Ovary (tissue), 7 donors: ENCODE measurements at regions not wholly inside any gene's neighbourhood (a gene's known extent, or its start where the extent isn't known, plus 50 kb on each side); places are given as distances from the start of the nearest gene placed in this dataset.

ENCODE experiments used
- DNase-seq, 5 donors: peaks; one replicate each; pipeline ENCODE4 v3.0.0-alpha.2; 2019 to 2020
- H3K27ac ChIP-seq, 2 donors: fragments of 200-600 bp; one replicate each; pipeline versions ENCODE4 v1.5.1 to v1.8.0; 2019 to 2022
- H3K27me3 ChIP-seq: fragments of 200-600 bp; one replicate; pipeline ENCODE4 v1.8.0; 2022
- H3K36me3 ChIP-seq: fragments of 200-600 bp; sonication (generic); one replicate; pipeline ENCODE4 v1.5.1; 2019
- H3K4me1 ChIP-seq: one replicate; pipeline ENCODE4 v1.8.1; 2013; ENCODE audit warnings: mild to moderate bottlenecking, moderate library complexity; ENCODE audit not compliant: insufficient read depth
- H3K4me3 ChIP-seq: fragments of 200-600 bp; sonication (generic); one replicate; pipeline ENCODE4 v1.5.1; 2017
- H3K9me3 ChIP-seq, 2 donors: fragments of 200-600 bp in 1 of 2; sonication (generic) in 1 of 2; one replicate each; pipeline versions ENCODE4 v1.5.1 to v1.8.1; 2013 to 2019; ENCODE audit warnings: mild to moderate bottlenecking in 1 of 2, moderate library complexity in 1 of 2
- EP300 ChIP-seq: sonication (generic); formaldehyde crosslinking; IDR thresholded peaks from one replicate; pipeline ENCODE4 v1.6.1; 2017; ENCODE audit warnings: antibody characterized with exemption
- POLR2A ChIP-seq: fragments of 450-650 bp; IDR thresholded peaks from one replicate; pipeline ENCODE4 v1.6.1; 2017; ENCODE audit warnings: antibody characterized with exemption, mild to moderate bottlenecking, moderate library complexity
- WGBS, 3 donors: extraction: QIAGEN DNeasy Blood & Tissue Kit in 1 of 3; methylation state at CpG; one replicate each; pipeline versions ENCODE4 v1.1.5 to v1.1.7; 2013 to 2017; 5-methylcytosine and 5-hydroxymethylcytosine counted together
- intact Hi-C, 4 donors: fragments of 100-400 bp; cut with DNase I; formaldehyde crosslinking; loops; one replicate each; pipeline versions ENCODE4 v1.11.0 to v1.15.1; 2022 to 2023
- TF ChIP-seq, protein P1 (sequence below), 3 donors: fragments of 450-650 bp in 2 of 3; fragments of 200-600 bp in 1 of 3; IDR thresholded peaks; one replicate each; pipeline versions ENCODE4 v1.5.1 to v1.8.0; 2016 to 2022; ENCODE audit warnings: antibody characterized with exemption in 3 of 3, mild to moderate bottlenecking in 1 of 3
- donor health status: DM: no; HTN: no; CAD: no; lungs with moderate emphysema.
- donor health status: DM: no; HTN: no; CAD: no.
- donor health status: Bipolar disorder and iron deficiency.
- donor health status: DM: no; HTN: no; CAD: no.
- donor health status: DM: yes; HTN: yes; CAD: no.

DNA sequence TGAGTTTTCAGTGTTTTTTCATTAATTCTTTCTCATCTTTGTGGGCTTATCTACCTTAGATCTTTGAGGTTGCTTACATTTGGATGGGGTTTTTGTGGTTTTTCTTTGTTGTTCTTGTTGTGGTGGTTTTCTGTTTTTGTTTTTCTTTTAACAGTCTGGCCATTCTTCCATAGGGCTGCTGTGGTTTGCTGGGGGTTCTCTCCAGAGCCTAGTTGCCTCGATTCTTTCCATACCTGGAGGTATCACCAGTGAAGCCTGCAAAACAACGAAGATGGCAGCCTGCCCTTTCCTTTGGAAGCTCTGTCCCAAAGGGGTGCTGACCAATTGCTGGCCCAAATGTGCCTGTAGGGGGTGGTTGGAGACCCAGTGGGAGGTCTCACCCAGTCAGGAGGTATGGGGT lies 168.6 kb upstream of the CLNK start:
- H3K27me3 ChIP-seq: no peaks in the 10 kb centered on the region
- no peak overlapping the region for H3K4me3 ChIP-seq
- intact Hi-C loops: no loop called here
- no peak for DNase-seq
- 88 to 92% (median 91%) methylated on average over 2 of the region's 2 CpGs for WGBS, 3 donors
- H3K36me3 ChIP-seq: no peaks in the 10 kb centered on the region
- H3K9me3 ChIP-seq: no peaks in the 10 kb centered on the region
- H3K4me1 ChIP-seq: no peaks in the 10 kb centered on the region
- no peak for TF ChIP-seq POLR2A
- TF ChIP-seq, protein P1, sequence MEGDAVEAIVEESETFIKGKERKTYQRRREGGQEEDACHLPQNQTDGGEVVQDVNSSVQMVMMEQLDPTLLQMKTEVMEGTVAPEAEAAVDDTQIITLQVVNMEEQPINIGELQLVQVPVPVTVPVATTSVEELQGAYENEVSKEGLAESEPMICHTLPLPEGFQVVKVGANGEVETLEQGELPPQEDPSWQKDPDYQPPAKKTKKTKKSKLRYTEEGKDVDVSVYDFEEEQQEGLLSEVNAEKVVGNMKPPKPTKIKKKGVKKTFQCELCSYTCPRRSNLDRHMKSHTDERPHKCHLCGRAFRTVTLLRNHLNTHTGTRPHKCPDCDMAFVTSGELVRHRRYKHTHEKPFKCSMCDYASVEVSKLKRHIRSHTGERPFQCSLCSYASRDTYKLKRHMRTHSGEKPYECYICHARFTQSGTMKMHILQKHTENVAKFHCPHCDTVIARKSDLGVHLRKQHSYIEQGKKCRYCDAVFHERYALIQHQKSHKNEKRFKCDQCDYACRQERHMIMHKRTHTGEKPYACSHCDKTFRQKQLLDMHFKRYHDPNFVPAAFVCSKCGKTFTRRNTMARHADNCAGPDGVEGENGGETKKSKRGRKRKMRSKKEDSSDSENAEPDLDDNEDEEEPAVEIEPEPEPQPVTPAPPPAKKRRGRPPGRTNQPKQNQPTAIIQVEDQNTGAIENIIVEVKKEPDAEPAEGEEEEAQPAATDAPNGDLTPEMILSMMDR (IDR thresholded peaks at IDR 0.05): no peak
- no peak for TF ChIP-seq EP300
- no peak overlapping the region for H3K27ac ChIP-seq

- H3K9me3 ChIP-seq: no peaks in the 10 kb centered on the region
- H3K27ac ChIP-seq: no peak overlapping the region
- DNase-seq: no peak
- intact Hi-C loops: no loop called here
- no peaks in the 10 kb centered on the region for H3K27me3 ChIP-seq
- no peak for TF ChIP-seq EP300
- TF ChIP-seq, protein P1 (IDR thresholded peaks at IDR 0.05): no peak
- TF ChIP-seq POLR2A: no peak
- WGBS, 3 donors: 91 to 96% (median 96%) methylated on average over 4 of the region's 4 CpGs
- H3K36me3 ChIP-seq: no peaks in the 10 kb centered on the region
- no peaks in the 10 kb centered on the region for H3K4me1 ChIP-seq
- no peak overlapping the region for H3K4me3 ChIP-seq
Measured at GRCh38 chr4:10841697-10842096, 157.1 kb upstream of the CLNK start.

DNA sequence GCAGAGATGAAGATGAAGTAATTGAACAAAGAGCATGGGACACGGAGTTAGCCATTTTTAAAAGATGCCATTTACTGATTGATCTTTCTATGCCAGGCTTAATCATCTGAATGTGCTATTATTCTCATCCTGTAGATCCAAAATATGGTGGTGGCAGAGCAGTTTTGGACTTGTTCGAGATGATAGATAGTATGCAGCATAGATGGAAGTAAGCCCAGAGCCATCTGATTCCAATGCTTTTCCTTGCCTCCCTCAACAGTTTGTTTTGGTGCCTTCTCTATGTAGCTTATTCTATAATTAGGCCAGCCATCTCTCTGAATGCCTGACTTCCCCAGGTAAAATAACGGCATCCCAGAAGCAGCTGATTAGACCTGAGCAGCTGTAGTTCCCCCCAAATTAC lies 152.6 kb upstream of the CLNK start:
- WGBS, 3 donors: 86 to 98% (median 93%) methylated on average over 3 of the region's 3 CpGs
- Histone ChIP-seq H3K27ac (no peak overlapping the region), H3K36me3 (no peaks in the 10 kb centered on the region), H3K27me3 (no peaks in the 10 kb centered on the region), H3K4me1 (no peaks in the 10 kb centered on the region), H3K4me3 (no peak overlapping the region), H3K9me3 (no peaks in the 10 kb centered on the region)
- DNase-seq: no peak
- intact Hi-C loops: no loop called here
- TF ChIP-seq EP300: no peak
- TF ChIP-seq POLR2A: no peak
- TF ChIP-seq, protein P1 (IDR thresholded peaks at IDR 0.05): no peak

- no peaks in the 10 kb centered on the region for H3K36me3 ChIP-seq
- no peak overlapping the region for H3K4me3 ChIP-seq
- no peaks in the 10 kb centered on the region for H3K9me3 ChIP-seq
- intact Hi-C loops: no loop called here
- no peak for DNase-seq
- 42 to 45% (median 44%) methylated on average over 9 of the region's 9 CpGs for WGBS, 3 donors
- H3K4me1 ChIP-seq: no peaks in the 10 kb centered on the region
- TF ChIP-seq EP300 (no peak), POLR2A (no peak)
- TF ChIP-seq, protein P1 (IDR thresholded peaks at IDR 0.05): no peak
- H3K27me3 ChIP-seq: no peaks in the 10 kb centered on the region
- no peak overlapping the region for H3K27ac ChIP-seq
Measured at GRCh38 chr4:10832806-10833628, 148.4 kb upstream of the CLNK start.
